ENCODE measurements at regions not wholly inside any gene's neighbourhood (a gene's known extent, or its start where the extent isn't known, plus 50 kb on each side); places are given as distances from the start of the nearest gene placed in this dataset.

DNA sequence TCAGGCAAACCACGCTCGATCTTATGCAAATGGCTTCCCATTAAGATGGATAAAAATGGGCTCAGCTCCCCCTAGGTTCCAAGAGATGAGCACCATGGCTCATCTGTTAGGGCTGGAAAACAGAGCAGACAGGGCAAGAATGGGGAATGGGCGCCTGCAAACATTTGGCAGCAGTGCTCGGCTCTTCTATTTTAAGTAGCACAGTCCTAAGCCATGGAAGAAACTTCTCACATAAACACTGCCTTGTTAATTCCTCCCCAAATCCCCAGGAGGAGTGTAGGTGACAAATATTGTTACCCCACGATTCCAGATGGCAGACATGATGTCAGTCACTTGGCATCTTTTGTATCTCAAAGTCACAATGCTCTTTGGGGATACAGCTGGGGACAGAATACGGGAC is 221.8 kb downstream of the ICE1 start:
- Histone ChIP-seq H3K27me3 (replicated peaks; ENCODE audit: control insufficient read depth, insufficient read depth, low read length) (no peaks in the 10 kb centered on the region), H3K4me3 (replicated peaks; ENCODE audit: low read depth, low read length) (no peak overlapping the region), H3K36me3 (ENCODE audit: control insufficient read depth, insufficient read depth, low read length) (no peaks in the 10 kb centered on the region)
- no peak for DNase-seq (ENCODE audit: extremely low read depth, insufficient read length)
- TF ChIP-seq, protein P1, sequence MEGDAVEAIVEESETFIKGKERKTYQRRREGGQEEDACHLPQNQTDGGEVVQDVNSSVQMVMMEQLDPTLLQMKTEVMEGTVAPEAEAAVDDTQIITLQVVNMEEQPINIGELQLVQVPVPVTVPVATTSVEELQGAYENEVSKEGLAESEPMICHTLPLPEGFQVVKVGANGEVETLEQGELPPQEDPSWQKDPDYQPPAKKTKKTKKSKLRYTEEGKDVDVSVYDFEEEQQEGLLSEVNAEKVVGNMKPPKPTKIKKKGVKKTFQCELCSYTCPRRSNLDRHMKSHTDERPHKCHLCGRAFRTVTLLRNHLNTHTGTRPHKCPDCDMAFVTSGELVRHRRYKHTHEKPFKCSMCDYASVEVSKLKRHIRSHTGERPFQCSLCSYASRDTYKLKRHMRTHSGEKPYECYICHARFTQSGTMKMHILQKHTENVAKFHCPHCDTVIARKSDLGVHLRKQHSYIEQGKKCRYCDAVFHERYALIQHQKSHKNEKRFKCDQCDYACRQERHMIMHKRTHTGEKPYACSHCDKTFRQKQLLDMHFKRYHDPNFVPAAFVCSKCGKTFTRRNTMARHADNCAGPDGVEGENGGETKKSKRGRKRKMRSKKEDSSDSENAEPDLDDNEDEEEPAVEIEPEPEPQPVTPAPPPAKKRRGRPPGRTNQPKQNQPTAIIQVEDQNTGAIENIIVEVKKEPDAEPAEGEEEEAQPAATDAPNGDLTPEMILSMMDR (IDR thresholded peaks at IDR 0.05; ENCODE audit: insufficient read depth, low read length, poor library complexity, severe bottlenecking) = no peak

GRCh38 chr5:5643481-5643880 is 221.0 kb downstream of the ICE1 start:
- Histone ChIP-seq H3K4me3 (replicated peaks; ENCODE audit: low read depth, low read length) (no peak overlapping the region), H3K27me3 (replicated peaks; ENCODE audit: control insufficient read depth, insufficient read depth, low read length) (no peaks in the 10 kb centered on the region), H3K36me3 (ENCODE audit: control insufficient read depth, insufficient read depth, low read length) (no peaks in the 10 kb centered on the region)
- TF ChIP-seq, protein P1 (IDR thresholded peaks at IDR 0.05; ENCODE audit: insufficient read depth, low read length, poor library complexity, severe bottlenecking) = no peak
- DNase-seq (ENCODE audit: extremely low read depth, insufficient read length) = no peak

GRCh38 chr5:5638211-5638610 is 215.7 kb downstream of the ICE1 start:
- Histone ChIP-seq H3K4me3 (replicated peaks; ENCODE audit: low read depth, low read length) (no peak overlapping the region), H3K36me3 (ENCODE audit: control insufficient read depth, insufficient read depth, low read length) (no peaks in the 10 kb centered on the region), H3K27me3 (replicated peaks; ENCODE audit: control insufficient read depth, insufficient read depth, low read length) (no peaks in the 10 kb centered on the region; the same call in 1 of the 2 replicates)
- DNase-seq (ENCODE audit: extremely low read depth, insufficient read length) = no peak
- TF ChIP-seq, protein P1 (IDR thresholded peaks at IDR 0.05; ENCODE audit: insufficient read depth, low read length, poor library complexity, severe bottlenecking) = no peak

DNA sequence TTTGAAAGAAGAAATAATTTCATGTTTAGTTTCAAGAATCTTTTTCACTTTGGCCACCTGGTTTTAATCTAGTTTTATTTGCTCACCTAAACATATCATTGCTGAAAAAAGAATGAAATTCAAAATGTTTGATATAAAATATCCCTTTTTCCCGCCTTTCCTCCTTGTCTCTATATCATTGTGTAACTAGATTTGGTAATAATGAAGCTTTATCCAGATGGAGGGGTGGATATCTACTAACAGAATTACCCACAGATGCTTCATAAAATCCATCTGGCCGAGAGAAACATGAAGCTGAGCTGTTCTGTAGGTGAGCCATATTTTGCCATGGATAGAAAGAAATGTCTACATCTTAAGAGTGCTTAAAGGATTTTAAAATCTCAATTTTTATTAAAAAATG is 214.7 kb downstream of the ICE1 start:
- Histone ChIP-seq H3K36me3 (ENCODE audit: control insufficient read depth, insufficient read depth, low read length) (no peaks in the 10 kb centered on the region), H3K4me3 (replicated peaks; ENCODE audit: low read depth, low read length) (no peak overlapping the region), H3K27me3 (replicated peaks; ENCODE audit: control insufficient read depth, insufficient read depth, low read length) (no peaks in the 10 kb centered on the region; the same call in 1 of the 2 replicates)
- no peak for DNase-seq (ENCODE audit: extremely low read depth, insufficient read length)
- TF ChIP-seq, protein P1 (IDR thresholded peaks at IDR 0.05; ENCODE audit: insufficient read depth, low read length, poor library complexity, severe bottlenecking) = no peak

DNA sequence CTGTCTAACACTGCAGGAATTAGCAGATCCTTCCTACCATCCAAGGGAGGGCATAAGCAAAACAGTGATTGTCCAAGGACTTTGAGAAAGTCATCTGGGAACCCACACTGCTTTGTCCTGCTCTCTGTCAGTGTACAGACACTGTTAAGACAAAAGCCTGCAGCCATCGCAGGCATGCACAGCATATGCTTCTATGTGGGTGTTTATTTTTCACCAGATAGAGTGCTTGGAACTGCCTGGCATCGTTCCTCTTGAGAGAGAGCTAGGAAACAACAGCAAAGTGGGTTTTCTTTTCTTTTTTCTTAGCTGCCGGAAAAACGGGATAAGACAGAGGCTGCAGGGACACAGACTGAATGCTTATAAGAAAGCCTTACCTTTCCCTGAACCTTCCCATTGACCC is 212.3 kb downstream of the ICE1 start:
- no peak for DNase-seq (ENCODE audit: extremely low read depth, insufficient read length)
- TF ChIP-seq, protein P1 (IDR thresholded peaks at IDR 0.05; ENCODE audit: insufficient read depth, low read length, poor library complexity, severe bottlenecking) = no peak
- H3K27me3 ChIP-seq (replicated peaks; ENCODE audit: control insufficient read depth, insufficient read depth, low read length) = no peaks in the 10 kb centered on the region; the same call in 1 of the 2 replicates
- no peaks in the 10 kb centered on the region for H3K36me3 ChIP-seq (ENCODE audit: control insufficient read depth, insufficient read depth, low read length)
- H3K4me3 ChIP-seq (replicated peaks; ENCODE audit: low read depth, low read length) = no peak overlapping the region

GRCh38 chr5:5633579-5633978 is 211.1 kb downstream of the ICE1 start:
- TF ChIP-seq, protein P1 (IDR thresholded peaks at IDR 0.05; ENCODE audit: insufficient read depth, low read length, poor library complexity, severe bottlenecking) = no peak
- H3K27me3 ChIP-seq (replicated peaks; ENCODE audit: control insufficient read depth, insufficient read depth, low read length) = no peaks in the 10 kb centered on the region; the same call in 1 of the 2 replicates
- no peak for DNase-seq (ENCODE audit: extremely low read depth, insufficient read length)
- no peaks in the 10 kb centered on the region for H3K36me3 ChIP-seq (ENCODE audit: control insufficient read depth, insufficient read depth, low read length)
- no peak overlapping the region for H3K4me3 ChIP-seq (replicated peaks; ENCODE audit: low read depth, low read length)
